Heart left ventricle (tissue), 16 donors: ENCODE measurements at regions not wholly inside any gene's neighbourhood (a gene's known extent, or its start where the extent isn't known, plus 50 kb on each side); places are given as distances from the start of the nearest gene placed in this dataset.

Experiments used
- ATAC-seq, 4 donors: fragments of 200-7000 bp; cut with Tn5 transposase; one replicate each; pipeline ENCODE4 v1.9.1; 2020 to 2022; ENCODE audit warnings: moderate library complexity in 4 of 4, mild to moderate bottlenecking in 3 of 4, moderate number of reproducible peaks in 1 of 4
- DNase-seq, 5 donors: peaks; one replicate each; pipeline ENCODE4 v3.0.0-alpha.2; 2020
- H3K27ac ChIP-seq, 12 donors: fragments of 200-600 bp; sonication (generic) in 4 of 12; one replicate each; pipeline versions ENCODE4 v1.5.0 to v1.8.0; 2016 to 2022; ENCODE audit warnings: mild to moderate bottlenecking in 2 of 12
- H3K27me3 ChIP-seq, 9 donors: fragments of 200-600 bp; sonication (generic) in 2 of 9; one replicate each; pipeline versions ENCODE4 v1.5.1 to v1.8.0; 2016 to 2022; ENCODE audit warnings: mild to moderate bottlenecking in 3 of 9
- H3K36me3 ChIP-seq, 9 donors: fragments of 200-600 bp; sonication (generic) in 2 of 9; one replicate each; pipeline versions ENCODE4 v1.5.0 to v1.8.0; 2018 to 2022; ENCODE audit warnings: mild to moderate bottlenecking in 2 of 9
- H3K4me1 ChIP-seq, 12 donors: fragments of 200-600 bp; sonication (generic) in 4 of 12; one replicate each; pipeline versions ENCODE4 v1.5.0 to v1.8.0; 2016 to 2022; ENCODE audit warnings: mild to moderate bottlenecking in 3 of 12
- H3K4me3 ChIP-seq, 12 donors: fragments of 200-600 bp; sonication (generic) in 4 of 12; one replicate each; pipeline versions ENCODE4 v1.5.0 to v1.8.0; 2017 to 2022; ENCODE audit warnings: mild to moderate bottlenecking in 9 of 12, moderate library complexity in 4 of 12
- H3K9me3 ChIP-seq, 12 donors: fragments of 200-600 bp; sonication (generic) in 4 of 12; one replicate each; pipeline versions ENCODE4 v1.5.0 to v1.8.0; 2016 to 2022; ENCODE audit warnings: mild to moderate bottlenecking in 1 of 12
- POLR2A ChIP-seq, 2 donors: fragments of 450-650 bp; IDR thresholded peaks; one replicate each; pipeline ENCODE4 v1.6.1; 2017; ENCODE audit warnings: antibody characterized with exemption in 2 of 2, mild to moderate bottlenecking in 2 of 2, moderate library complexity in 2 of 2
- WGBS, 4 donors: extraction: QIAGEN DNeasy Blood & Tissue Kit in 2 of 4; methylation state at CpG; one replicate each; pipeline versions ENCODE4 v1.1.5 to v1.1.7; 2013 to 2018; 5-methylcytosine and 5-hydroxymethylcytosine counted together
- intact Hi-C, 10 donors: fragments of 100-400 bp; cut with DNase I; formaldehyde crosslinking; loops; one replicate each; pipeline versions ENCODE4 v1.11.1 to v1.14.2; 2022
- TF ChIP-seq, protein P1 (sequence below), 12 donors: fragments of 200-600 bp; sonication (generic) in 4 of 12; IDR thresholded peaks; one replicate each; pipeline versions ENCODE4 v1.5.0 to v1.8.0; 2018 to 2022; ENCODE audit warnings: antibody characterized with exemption in 12 of 12, mild to moderate bottlenecking in 5 of 12
- donor health status: ischemic (EF 13 %, LVEDD 7.1; RV severe dilation, severe dysfunction).
- donor health status: healthy with polysubstance abuse.
- donor health status: DM: no; HTN: yes; CAD: no.
- donor health status: DM: no; HTN: no; CAD: no.
- donor health status: ischemic (EF 25% LVEDD 6.9; RV normal size, moderate dysfunction).
- donor health status: ischemic (EF 25% LVEDD 5.7; RV mildly dilated, moderate dysfunction).
- donor health status: healthy.
- donor health status: DM: yes; HTN: yes; CAD: no.
- donor health status: ischemic (EF 35%, LVEDD 5.7; RV mildly dilated, moderate dysfunction).
- donor health status: nonischemic (EF 11% LVEDD 7.7; RV severe dilation, severe dysfunction).
- donor health status: DM: yes; HTN: yes; CAD: no.
- donor health status: PGD.
- donor health status: ischemic (EF 29% LVEDD 5.4; RV normal size, mild dysfunction).
- donor health status: nonischemic (EF 23%, LVEDD 6.1; RV moderate dilation, normal function).

- no peak for ATAC-seq
- TF ChIP-seq, protein P1, sequence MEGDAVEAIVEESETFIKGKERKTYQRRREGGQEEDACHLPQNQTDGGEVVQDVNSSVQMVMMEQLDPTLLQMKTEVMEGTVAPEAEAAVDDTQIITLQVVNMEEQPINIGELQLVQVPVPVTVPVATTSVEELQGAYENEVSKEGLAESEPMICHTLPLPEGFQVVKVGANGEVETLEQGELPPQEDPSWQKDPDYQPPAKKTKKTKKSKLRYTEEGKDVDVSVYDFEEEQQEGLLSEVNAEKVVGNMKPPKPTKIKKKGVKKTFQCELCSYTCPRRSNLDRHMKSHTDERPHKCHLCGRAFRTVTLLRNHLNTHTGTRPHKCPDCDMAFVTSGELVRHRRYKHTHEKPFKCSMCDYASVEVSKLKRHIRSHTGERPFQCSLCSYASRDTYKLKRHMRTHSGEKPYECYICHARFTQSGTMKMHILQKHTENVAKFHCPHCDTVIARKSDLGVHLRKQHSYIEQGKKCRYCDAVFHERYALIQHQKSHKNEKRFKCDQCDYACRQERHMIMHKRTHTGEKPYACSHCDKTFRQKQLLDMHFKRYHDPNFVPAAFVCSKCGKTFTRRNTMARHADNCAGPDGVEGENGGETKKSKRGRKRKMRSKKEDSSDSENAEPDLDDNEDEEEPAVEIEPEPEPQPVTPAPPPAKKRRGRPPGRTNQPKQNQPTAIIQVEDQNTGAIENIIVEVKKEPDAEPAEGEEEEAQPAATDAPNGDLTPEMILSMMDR (IDR thresholded peaks at IDR 0.05), result no peak
- TF ChIP-seq POLR2A (IDR thresholded peaks at IDR 0.05), result no peak
- peaks cover 0 to 14% (median 0%) of the 10 kb centered on the region in 12 donors for H3K4me1 ChIP-seq
- H3K27me3 ChIP-seq, result peaks cover 0 to 15% (median 0%) of the 10 kb centered on the region in 9 donors
- WGBS, 4 donors, result 74 to 79% (median 76%) methylated on average over 11 of the region's 11 CpGs
- no peak overlapping the region for H3K4me3 ChIP-seq
- no peak overlapping the region for H3K27ac ChIP-seq
- H3K36me3 ChIP-seq, result no peaks in the 10 kb centered on the region
- H3K9me3 ChIP-seq, result peaks cover 0 to 15% (median 2%) of the 10 kb centered on the region in 12 donors
- DNase-seq, result no peak
- intact Hi-C loops, result loop anchor here in 5 of 10 donors (5.0 to 10.0 kb wide), 4 partner anchors 124 to 146 kb away; partner anchors contain the start of gene EIF4E3 (in 3 of the 5)
Measured at GRCh38 chr3:71858503-71859122, 73.7 kb upstream of the PROK2 start.

GRCh38 chr3:71857956-71858355, 73.0 kb upstream of the PROK2 start:
- Histone ChIP-seq H3K27me3 (peaks cover 0 to 17% (median 0%) of the 10 kb centered on the region in 9 donors), H3K27ac (no peak overlapping the region), H3K4me1 (peaks cover 0 to 14% (median 0%) of the 10 kb centered on the region in 12 donors), H3K4me3 (no peak overlapping the region), H3K9me3 (peaks cover 0 to 15% (median 2%) of the 10 kb centered on the region in 12 donors), H3K36me3 (no peaks in the 10 kb centered on the region)
- 59 to 77% (median 67%) methylated on average over 3 of the region's 3 CpGs for WGBS, 4 donors
- intact Hi-C loops, result loop anchor here in 5 of 10 donors (5.0 to 10.0 kb wide), 4 partner anchors 123 to 146 kb away; partner anchors contain the start of gene EIF4E3 (in 3 of the 5)
- DNase-seq, result no peak
- no peak for ATAC-seq
- TF ChIP-seq POLR2A (IDR thresholded peaks at IDR 0.05), result no peak
- TF ChIP-seq, protein P1 (IDR thresholded peaks at IDR 0.05), result no peak

DNA sequence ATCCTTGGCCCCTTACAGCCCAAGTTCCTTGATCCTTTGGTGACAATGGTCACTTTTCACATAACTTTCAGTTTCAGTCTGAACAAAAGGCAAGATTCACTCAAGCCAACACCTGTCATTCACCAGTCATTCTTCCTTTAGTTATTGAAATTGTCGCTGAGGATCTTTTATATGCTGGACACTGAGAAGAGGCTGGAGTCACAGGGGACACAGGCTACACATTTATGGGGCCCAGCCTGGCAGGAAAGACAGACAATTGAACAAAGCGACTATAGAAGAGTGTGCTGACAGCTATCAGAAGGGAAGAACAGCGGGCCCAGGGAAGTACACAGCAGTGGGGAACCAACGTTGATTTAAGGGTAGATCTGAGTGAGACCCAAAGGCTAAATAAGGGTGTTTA, 69.8 kb upstream of the PROK2 start:
- DNase-seq, result no peak
- Histone ChIP-seq H3K27ac (no peak overlapping the region), H3K4me1 (peaks cover 0 to 20% (median 0%) of the 10 kb centered on the region in 12 donors), H3K9me3 (no peaks in the 10 kb centered on the region), H3K36me3 (no peaks in the 10 kb centered on the region), H3K27me3 (peaks cover 0 to 16% (median 0%) of the 10 kb centered on the region in 9 donors), H3K4me3 (no peak overlapping the region)
- TF ChIP-seq, protein P1 (IDR thresholded peaks at IDR 0.05), result no peak
- no peak for TF ChIP-seq POLR2A (IDR thresholded peaks at IDR 0.05)
- intact Hi-C loops, result loop anchor here in 5 of 10 donors (5.0 to 10.0 kb wide), 4 partner anchors 120 to 142 kb away; partner anchors contain the start of gene EIF4E3 (in 3 of the 5)
- WGBS, 4 donors, result 85 to 90% (median 87%) methylated on average over 4 of the region's 4 CpGs
- ATAC-seq, result no peak

DNA sequence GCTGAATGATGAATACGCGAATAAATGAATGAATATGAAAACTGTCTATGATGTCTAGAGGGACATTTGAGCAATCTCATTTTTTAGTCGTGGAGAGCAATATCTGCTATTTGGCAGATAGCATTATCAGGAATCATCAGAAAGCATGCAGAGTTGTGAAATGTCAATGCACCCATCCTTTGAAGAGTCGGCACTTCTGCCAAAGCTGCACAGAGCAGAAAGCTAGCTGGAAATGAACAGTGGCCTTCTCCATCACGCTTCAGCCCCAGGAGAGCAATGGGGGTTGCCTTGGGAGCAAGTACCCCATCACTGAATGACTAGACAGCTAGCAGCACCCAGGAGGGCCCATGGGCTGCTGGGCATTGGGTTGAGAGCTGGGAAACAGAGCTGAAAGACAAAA, 69.1 kb upstream of the PROK2 start:
- peaks cover 0 to 5% (median 0%) of the 10 kb centered on the region in 12 donors for H3K9me3 ChIP-seq
- H3K4me1 ChIP-seq, result peaks cover 0 to 20% (median 0%) of the 10 kb centered on the region in 12 donors
- no peaks in the 10 kb centered on the region for H3K36me3 ChIP-seq
- H3K4me3 ChIP-seq, result no peak overlapping the region
- WGBS, 4 donors, result 69 to 72% (median 72%) methylated on average over 5 of the region's 5 CpGs
- DNase-seq (no peak), ATAC-seq (no peak)
- H3K27me3 ChIP-seq, result peaks cover 0 to 18% (median 0%) of the 10 kb centered on the region in 9 donors
- intact Hi-C loops, result loop anchor here in 1 of 10 donors (10.0 kb wide), 1 partner anchor 119 kb away; no protein-coding TSS in a partner anchor
- no peak for TF ChIP-seq POLR2A (IDR thresholded peaks at IDR 0.05)
- TF ChIP-seq, protein P1 (IDR thresholded peaks at IDR 0.05), result no peak
- H3K27ac ChIP-seq, result no peak overlapping the region
